Hematopoietic multipotent progenitor cell (in vitro differentiated cells): ENCODE measurements at regions not wholly inside any gene's neighbourhood (a gene's known extent, or its start where the extent isn't known, plus 50 kb on each side); places are given as distances from the start of the nearest gene placed in this dataset.

Experiments used
- DNase-seq, 3 donors: peaks; one replicate each; pipeline ENCODE4 v3.0.0-alpha.2; 2011 to 2015; ENCODE audit warnings: low read depth in 2 of 3, low spot score in 2 of 3

GRCh38 chr3:177977381-177978158 lies 558.7 kb upstream of the KCNMB2 start:
- no peak for DNase-seq

DNA sequence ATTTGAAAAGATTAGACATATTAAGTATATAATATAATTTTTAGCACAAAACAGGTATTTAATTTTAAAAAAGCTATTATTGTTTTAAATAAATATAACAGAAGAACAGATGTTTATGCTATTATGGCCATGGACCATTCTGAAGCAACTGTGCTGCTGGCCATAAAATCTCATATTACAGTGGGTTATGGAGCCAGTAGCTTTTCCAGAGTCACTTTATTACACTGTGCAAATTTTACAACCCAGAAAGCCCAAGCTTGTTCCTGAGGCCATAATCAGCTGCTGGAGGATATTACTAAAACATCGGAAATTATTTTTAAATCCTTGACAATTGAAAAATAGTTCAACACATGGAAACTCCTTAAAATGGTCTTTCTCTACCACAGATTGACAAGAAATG lies 557.3 kb upstream of the KCNMB2 start:
- no peak for DNase-seq

DNA sequence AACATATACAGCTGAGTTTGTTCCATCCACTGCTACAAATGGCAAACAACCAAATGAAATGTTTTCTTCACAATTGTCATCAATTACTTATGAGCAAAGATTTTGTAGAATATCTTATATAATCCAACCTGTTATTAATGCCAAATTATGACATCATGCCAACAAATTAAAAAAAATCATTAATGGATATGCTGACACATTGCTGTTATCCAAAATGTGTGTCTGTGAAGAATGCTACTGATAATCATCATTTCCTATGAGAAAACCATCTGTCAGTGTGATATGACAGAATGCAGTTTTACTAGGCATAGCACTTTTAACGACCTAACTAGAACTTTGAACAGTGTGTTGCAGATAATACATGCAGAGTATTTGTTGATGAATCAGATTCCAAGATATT lies 556.5 kb upstream of the KCNMB2 start:
- peak in 2 of 3 donors; percentile 7 to 52 for DNase-seq

DNA sequence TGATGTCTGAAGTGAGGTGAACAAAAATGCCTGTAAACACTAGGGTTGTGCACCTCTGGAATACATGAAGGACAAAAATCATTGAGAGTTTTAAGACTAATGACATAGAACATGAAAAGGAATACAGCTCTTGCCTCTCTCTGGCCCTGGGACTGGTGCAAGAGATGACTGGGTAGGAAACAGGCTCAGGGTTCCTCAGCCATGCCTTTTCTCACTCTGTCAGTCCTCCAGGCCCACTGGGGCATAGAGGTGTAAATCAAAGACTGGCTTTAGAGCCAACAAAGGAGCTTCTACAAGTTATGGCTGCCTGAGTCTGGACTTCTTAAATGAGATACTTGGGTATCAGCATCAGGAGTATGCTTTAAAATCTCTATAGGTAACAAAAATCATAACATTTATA lies 554.7 kb upstream of the KCNMB2 start:
- DNase-seq: no peak

- DNase-seq: peak in 1 of 3 donors; percentile 43
Observed at GRCh38 chr3:177982034-177982433, 554.2 kb upstream of the KCNMB2 start.

- no peak for DNase-seq
Observed at GRCh38 chr3:177983320-177983719, 552.9 kb upstream of the KCNMB2 start.

GRCh38 chr3:177992993-177993970 lies 543.0 kb upstream of the KCNMB2 start:
- no peak for DNase-seq

GRCh38 chr3:177994976-177995375 lies 541.3 kb upstream of the KCNMB2 start:
- DNase-seq: no peak

DNA sequence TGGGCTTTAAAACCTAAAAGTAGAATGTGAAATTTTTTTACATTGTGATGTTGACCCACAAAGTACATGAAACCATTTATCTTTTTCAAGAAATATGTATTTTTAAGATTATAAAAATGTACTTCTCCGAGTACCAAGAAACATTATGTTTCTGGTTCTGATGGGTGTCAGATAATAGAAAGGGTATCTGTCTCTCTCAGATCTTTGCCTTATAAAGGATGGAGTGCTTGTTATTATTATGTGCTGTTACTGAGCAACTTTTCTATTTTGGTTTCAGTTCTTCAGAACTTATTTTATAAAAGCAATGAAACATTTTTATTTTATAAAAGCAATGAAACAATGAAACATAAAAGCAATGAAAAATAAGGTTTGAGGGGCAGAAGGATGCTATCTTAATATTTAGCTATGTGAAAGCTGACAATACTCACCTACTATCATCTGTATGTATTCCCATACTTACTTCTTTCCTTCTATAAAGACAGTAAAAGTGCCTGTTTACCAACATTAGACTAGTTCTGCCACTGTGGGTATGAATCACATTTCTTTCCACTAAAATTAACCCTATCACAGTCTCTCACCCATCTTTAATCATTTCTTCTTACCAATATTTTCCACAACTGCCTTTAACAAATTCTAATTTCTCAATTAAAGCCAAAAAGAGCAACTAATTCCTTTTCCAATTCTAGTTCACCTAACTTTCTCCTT lies 540.7 kb upstream of the KCNMB2 start:
- no peak for DNase-seq

GRCh38 chr3:178001670-178002101 lies 534.5 kb upstream of the KCNMB2 start:
- no peak for DNase-seq

DNA sequence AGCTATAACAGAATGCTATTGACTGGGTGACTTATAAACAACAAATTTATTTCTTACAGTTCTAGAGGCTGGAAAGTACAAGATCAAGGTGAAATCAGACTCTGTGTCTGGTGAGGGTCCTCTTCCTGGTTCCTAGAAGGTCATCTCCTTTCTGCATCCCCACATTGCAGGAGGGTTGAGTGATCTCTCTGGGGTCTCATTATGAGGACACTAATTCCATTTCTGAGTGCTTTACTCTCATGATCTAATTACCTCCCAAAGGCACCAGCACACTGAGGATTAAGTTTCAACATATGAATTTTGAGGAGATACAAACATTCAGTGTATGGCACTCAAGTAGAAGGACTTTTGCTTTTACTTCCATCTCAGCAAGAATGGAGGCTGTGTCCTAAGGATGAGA lies 534.1 kb upstream of the KCNMB2 start:
- no peak for DNase-seq

DNA sequence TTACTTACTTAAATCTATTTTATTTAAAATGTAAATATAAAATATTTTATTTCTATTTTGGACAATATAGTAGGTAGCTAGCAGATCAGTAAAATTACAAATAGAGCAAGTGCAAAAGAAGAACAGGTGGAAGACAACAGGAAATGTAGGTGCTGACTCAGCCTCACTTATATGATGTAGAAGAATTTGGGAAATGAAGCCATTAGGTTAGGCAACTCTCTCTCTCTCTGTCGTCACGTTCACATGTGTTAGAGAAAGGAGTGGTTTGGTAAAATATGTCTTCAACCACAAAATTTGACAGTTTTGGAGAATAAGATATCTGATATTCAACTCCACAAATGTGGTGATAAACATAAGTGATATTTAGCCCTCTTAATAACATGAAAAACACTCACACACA lies 532.5 kb upstream of the KCNMB2 start:
- peak in 1 of 3 donors; percentile 40 for DNase-seq

GRCh38 chr3:178005961-178006360 lies 530.3 kb upstream of the KCNMB2 start:
- no peak for DNase-seq

DNA sequence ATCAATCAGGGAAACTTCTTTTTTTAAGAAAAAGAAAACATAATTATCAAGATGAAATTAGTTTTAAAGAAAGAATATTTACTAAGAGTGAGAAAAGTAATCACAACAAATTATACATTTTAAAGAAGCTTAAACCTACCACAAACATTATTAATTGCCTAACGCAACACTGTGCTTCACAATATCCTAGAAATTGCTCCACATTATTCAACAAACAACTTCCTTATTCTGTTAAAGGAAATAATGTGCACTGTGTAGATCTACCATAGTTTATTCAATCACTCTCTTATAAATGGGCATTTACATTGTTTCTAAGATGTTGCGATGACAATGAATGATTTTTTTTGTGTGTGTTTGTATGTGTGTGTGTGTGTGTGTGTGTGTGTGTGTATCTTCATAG lies 525.9 kb upstream of the KCNMB2 start:
- DNase-seq: no peak

DNA sequence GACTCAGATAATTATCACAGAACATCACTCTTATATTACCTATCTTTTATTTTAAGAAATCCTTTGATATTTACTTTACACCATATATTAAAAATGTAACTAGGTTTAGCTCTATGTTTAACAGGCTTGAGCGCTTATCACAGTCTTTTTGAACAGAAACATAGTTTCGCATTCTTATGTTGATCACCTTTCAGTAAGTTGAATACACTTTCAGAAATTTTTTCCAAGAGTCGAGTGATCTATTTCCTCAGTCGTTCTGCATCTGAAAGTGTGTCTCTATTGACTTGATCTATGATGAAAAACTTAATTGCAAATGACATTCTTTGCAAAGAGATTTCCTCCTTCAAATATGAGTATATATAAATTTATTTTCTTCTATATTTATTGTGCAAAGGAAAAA lies 516.6 kb upstream of the KCNMB2 start:
- DNase-seq: no peak

GRCh38 chr3:178022599-178022998 lies 513.6 kb upstream of the KCNMB2 start:
- no peak for DNase-seq

GRCh38 chr3:178028933-178029332 lies 507.3 kb upstream of the KCNMB2 start:
- DNase-seq: no peak

- DNase-seq: no peak
Observed at GRCh38 chr3:178036451-178037144, 499.6 kb upstream of the KCNMB2 start.

DNA sequence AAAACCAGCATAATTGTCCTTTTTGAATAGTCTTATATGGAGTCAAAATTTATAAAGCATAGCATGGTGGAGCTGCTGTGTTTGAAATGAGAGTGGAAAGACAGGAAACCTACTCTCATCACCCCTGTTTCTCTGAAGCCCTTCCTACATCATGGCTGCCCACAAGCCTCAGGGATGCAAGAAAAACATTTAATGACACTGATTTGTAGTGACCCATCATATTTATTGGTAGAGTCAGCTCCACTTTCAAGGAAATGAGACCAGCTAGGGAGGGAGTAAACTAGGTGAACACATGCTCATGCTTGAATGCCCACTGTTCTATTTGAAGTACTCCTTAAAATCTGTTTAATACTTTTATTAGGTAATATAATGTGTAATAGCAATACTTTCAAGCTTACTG lies 494.3 kb upstream of the KCNMB2 start:
- DNase-seq: no peak

DNA sequence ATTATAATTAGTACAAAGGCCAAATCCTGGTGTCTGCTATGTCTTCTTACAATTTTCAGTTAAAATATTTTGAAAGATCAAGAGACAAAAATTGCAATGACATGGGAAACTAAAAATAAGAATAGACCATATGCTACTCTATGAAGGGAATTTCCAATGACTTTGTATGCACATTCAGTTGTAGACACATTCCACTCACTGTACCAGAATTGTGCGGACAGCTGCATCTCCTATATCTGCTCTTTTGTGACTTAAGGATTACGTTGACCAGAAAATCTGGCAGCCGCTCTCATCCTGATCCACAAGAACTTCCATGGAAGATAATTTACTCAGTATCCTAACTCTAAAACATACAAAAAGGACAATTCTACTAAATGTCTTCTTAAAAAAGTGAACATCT lies 493.9 kb upstream of the KCNMB2 start:
- DNase-seq: no peak

DNA sequence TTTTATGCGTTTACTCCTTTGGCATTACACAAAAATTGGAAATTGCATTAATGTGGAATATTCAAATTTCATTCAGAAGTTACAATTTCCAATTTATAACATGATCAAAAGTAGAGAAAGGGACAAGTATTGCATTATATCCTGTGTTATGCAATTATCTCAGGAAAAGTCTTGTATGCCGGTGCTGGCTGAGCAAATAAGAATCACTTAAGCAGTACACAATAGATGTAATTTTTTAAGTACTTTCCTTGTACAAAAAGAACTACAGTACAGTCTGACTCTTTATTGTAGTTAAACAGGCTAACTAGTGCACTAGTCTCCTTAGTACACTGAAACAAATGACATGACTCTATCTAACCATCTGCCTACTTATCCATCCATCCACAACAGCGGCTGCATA lies 493.2 kb upstream of the KCNMB2 start:
- DNase-seq: no peak
